GM12878 (cell line): ENCODE measurements at regions not wholly inside any gene's neighbourhood (a gene's known extent, or its start where the extent isn't known, plus 50 kb on each side); places are given as distances from the start of the nearest gene placed in this dataset.

Source experiments
- ATAC-seq: fragments of 200-7000 bp; cut with Tn5 transposase; 3 replicates; pipeline ENCODE4 v1.9.1; 2020; ENCODE audit warnings: mild to moderate bottlenecking, moderate library complexity
- BruUV-seq: library from RNA; stranded (reverse); fragments of 400-500 nt; replicated peaks from 2 replicates; lab custom pipeline; 2021; lab: Mats Ljungman, UMichigan
- CTCF ChIA-PET: fragments of 300-600 bp; sonication (Branson Sonifier 250); formaldehyde crosslinking; extraction: SDS; loops from one replicate; lab custom pipeline; 2021; ENCODE audit warnings: inconsistent platforms; lab: Yijun Ruan, JAX
- POLR2A ChIA-PET: fragments of 350-600 bp; formaldehyde crosslinking; extraction: SDS; loops from one replicate; lab custom pipeline; 2021; ENCODE audit warnings: inconsistent platforms; lab: Charles Lee
- RAD21 ChIA-PET: fragments of 300-600 bp; sonication (Branson Sonifier 250); formaldehyde crosslinking; loops from one replicate; lab custom pipeline; 2023; ENCODE audit warnings: antibody characterized with exemption; ENCODE audit not compliant: unreplicated experiment; lab: Charles Lee
- SMC1A ChIA-PET: fragments of 300-600 bp; sonication (Branson Sonifier 250); formaldehyde crosslinking; loops from one replicate; lab custom pipeline; 2023; ENCODE audit not compliant: unreplicated experiment, uncharacterized antibody; lab: Charles Lee
- DNase-seq: peaks from one replicate; pipeline ENCODE4 v3.0.0-alpha.2; 2011; ENCODE audit warnings: low read depth, low spot score
- FAIRE-seq: peaks from 3 replicates; lab custom pipeline; 2011; peaks lifted over from hg19 to GRCh38; lab: Jason Lieb, UNC
- H2AFZ ChIP-seq: 2 replicates; pipeline ENCODE4 v1.6.0; 2011; ENCODE audit warnings: low read depth, low read length, control low read depth; ENCODE audit not compliant: control insufficient read depth
- H3K27ac ChIP-seq: 2 replicates; pipeline ENCODE4 v1.5.1; 2011; ENCODE audit warnings: control low read depth; ENCODE audit not compliant: control insufficient read depth, insufficient read depth
- H3K27me3 ChIP-seq, 2 experiments: replicated peaks in 1 of 2; 2 replicates each; pipeline versions ENCODE4 v1.6.0 to v1.6.1; 2011; ENCODE audit warnings: low read length in 1 of 2; ENCODE audit not compliant: control insufficient read depth in 2 of 2, insufficient read depth in 2 of 2
- H3K36me3 ChIP-seq, 2 experiments: 2 replicates each; pipeline ENCODE4 v1.5.1; 2011; ENCODE audit warnings: low read length in 1 of 2; ENCODE audit not compliant: control insufficient read depth in 2 of 2, insufficient read depth in 2 of 2
- H3K4me1 ChIP-seq: 2 replicates; pipeline ENCODE4 v1.6.1; 2011; ENCODE audit warnings: mild to moderate bottlenecking, low read length, moderate library complexity, mixed read lengths; ENCODE audit not compliant: control insufficient read depth, insufficient read depth
- H3K4me2 ChIP-seq: 2 replicates; pipeline ENCODE4 v1.6.0; 2011; ENCODE audit warnings: control low read depth; ENCODE audit not compliant: control insufficient read depth, insufficient read depth
- H3K4me3 ChIP-seq: fragments of 200-600 bp; sonication (generic); 2 replicates; pipeline ENCODE4 v1.5.1; 2016
- H3K79me2 ChIP-seq: 2 replicates; pipeline ENCODE4 v1.6.0; 2011; ENCODE audit warnings: low read length; ENCODE audit not compliant: control insufficient read depth, insufficient read depth
- H3K9ac ChIP-seq: 2 replicates; pipeline ENCODE4 v1.8.0; 2011; ENCODE audit warnings: low read length, control low read depth, mixed read lengths; ENCODE audit not compliant: control insufficient read depth, insufficient read depth
- H3K9me3 ChIP-seq: replicated peaks from 3 replicates; pipeline ENCODE4 v1.5.1; 2011; ENCODE audit warnings: mild to moderate bottlenecking, low read length; ENCODE audit not compliant: control insufficient read depth, insufficient read depth
- H4K20me1 ChIP-seq: 2 replicates; pipeline ENCODE4 v1.6.0; 2011; ENCODE audit not compliant: control insufficient read depth, insufficient read depth
- BHLHE40 ChIP-seq, 2 experiments: fragments of 450-650 bp in 1 of 2; IDR thresholded peaks; 2 replicates each; pipeline ENCODE4 v1.6.1; 2011 to 2017; ENCODE audit warnings: low read depth in 2 of 2, borderline replicate concordance in 1 of 2, improper control_type of control experiment in 1 of 2, low read length in 1 of 2, mild to moderate bottlenecking in 1 of 2
- CEBPB ChIP-seq, 2 experiments: fragments of 150-350 bp in 1 of 2; IDR thresholded peaks; 2 replicates each; pipeline ENCODE4 v1.6.1; 2012 to 2014; ENCODE audit warnings: low read depth in 2 of 2, low read length in 2 of 2, borderline replicate concordance in 1 of 2, inconsistent platforms in 1 of 2
- CHD1 ChIP-seq: IDR thresholded peaks from 2 replicates; pipeline ENCODE4 v1.6.1; 2012; ENCODE audit warnings: low read depth, low read length, improper control_type of control experiment
- CHD4 ChIP-seq: fragments of 200-600 bp; sonication (generic); IDR thresholded peaks from 2 replicates; pipeline ENCODE4 v1.6.1; 2016; ENCODE audit warnings: mild to moderate bottlenecking
- NFXL1 ChIP-seq: fragments of 450-650 bp; IDR thresholded peaks from 2 replicates; pipeline ENCODE4 v1.6.1; 2017; ENCODE audit warnings: antibody characterized with exemption, mild to moderate bottlenecking, borderline replicate concordance
- POU2F2 ChIP-seq: IDR thresholded peaks from 3 replicates; pipeline ENCODE4 v1.6.1; 2011; ENCODE audit warnings: low read depth, mild to moderate bottlenecking, low read length, borderline replicate concordance
- STAT3 ChIP-seq: IDR thresholded peaks from 2 replicates; pipeline ENCODE4 v1.6.1; 2011; ENCODE audit warnings: low read depth, low read length, improper control_type of control experiment
- WGBS: methylation state at CpG from one replicate; pipeline ENCODE4 v1.1.6; 2016; ENCODE audit warnings: low lambda C conversion rate; ENCODE audit not compliant: insufficient replicate concordance, insufficient coverage; ENCODE audit errors: missing lambda C conversion rate; 5-methylcytosine and 5-hydroxymethylcytosine counted together
- in situ Hi-C: fragments of 300-500 bp; cut with MboI; formaldehyde crosslinking; loops from 9 replicates; pipeline ENCODE4 v1.14.3; 2018; ENCODE audit warnings: mixed read lengths
- intact Hi-C: fragments of 100-400 bp; cut with micrococcal nuclease; formaldehyde crosslinking; loops from one replicate; pipeline ENCODE4 v1.14.2; 2022; ENCODE audit not compliant: unreplicated experiment
- TF ChIP-seq, protein P1 (sequence below): fragments of 450-650 bp; IDR thresholded peaks from 2 replicates; pipeline ENCODE4 v1.6.1; 2017; ENCODE audit warnings: mild to moderate bottlenecking, moderate library complexity
- TF ChIP-seq, protein P2 (sequence below): IDR thresholded peaks from 2 replicates; pipeline ENCODE4 v1.6.1; 2011; ENCODE audit warnings: mild to moderate bottlenecking, low read depth, low read length, moderate library complexity; ENCODE audit not compliant: insufficient replicate concordance

DNA sequence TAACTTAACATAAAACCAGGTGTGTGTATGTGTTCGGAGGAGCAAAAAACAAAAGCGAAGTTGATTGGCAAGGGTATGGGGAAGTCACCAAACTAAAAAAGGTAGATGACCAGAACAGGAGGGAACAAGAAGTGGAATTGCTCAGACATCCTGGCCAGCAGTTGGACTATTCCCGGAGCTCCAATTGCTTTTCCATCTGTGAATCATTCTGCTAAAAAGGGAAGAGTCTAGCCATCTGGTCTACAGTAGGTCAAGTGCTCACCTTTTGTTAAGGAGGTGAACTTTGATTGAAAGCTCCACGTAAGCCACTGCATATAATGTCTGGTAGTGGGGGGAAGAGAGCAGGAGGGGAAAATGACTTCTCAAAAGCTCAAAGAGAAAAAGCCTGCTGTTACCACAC lies 50.0 kb upstream of the BET1 start:
- ATAC-seq: no peak
- SMC1A ChIA-PET: interaction anchor here (0.5 to 4.3 kb wide), 4 partner anchors 10 to 556 kb away, joined by 3 to 24 read pairs (median 3); no protein-coding TSS in a partner anchor
- CTCF ChIA-PET: interaction anchor here (1.1 to 1.4 kb wide), 2 partner anchors 12 to 33 kb away, joined by 3 to 5 read pairs; no protein-coding TSS in a partner anchor
- peaks cover 23% of the 10 kb centered on the region for H3K4me1 ChIP-seq
- 71% methylated on average over 4 of the region's 4 CpGs for WGBS
- H3K27ac ChIP-seq: no peak overlapping the region
- no TSS peak for BruUV-seq
- intact Hi-C loops (loop anchor here (5.0 kb wide), 1 partner anchor 108 kb away; no protein-coding TSS in a partner anchor), in situ Hi-C loops (no loop called here)
- no peaks in the 10 kb centered on the region for H3K79me2 ChIP-seq
- RAD21 ChIA-PET: interaction anchor here (1.0 kb wide), 1 partner anchor 8 kb away, joined by 4 read pairs; no protein-coding TSS in a partner anchor
- H2AFZ ChIP-seq: peak overlapping the region; percentile 44
- POLR2A ChIA-PET: interaction anchor here (1.1 to 1.7 kb wide), 2 partner anchors 12 to 33 kb away, joined by 3 to 6 read pairs; no protein-coding TSS in a partner anchor
- H3K4me3 ChIP-seq: no peak overlapping the region
- no peaks in the 10 kb centered on the region for H3K36me3 ChIP-seq
- no peaks in the 10 kb centered on the region for H3K27me3 ChIP-seq
- no peaks in the 10 kb centered on the region for H4K20me1 ChIP-seq
- FAIRE-seq: no peak
- peaks cover 2% of the 10 kb centered on the region; the same call in 1 of the 3 replicates for H3K9me3 ChIP-seq
- DNase-seq: no peak
- 0 out of 2 replicates have a peak overlapping the region, but pooled peaks have one; percentile 42 for H3K4me2 ChIP-seq
- H3K9ac ChIP-seq: no peak overlapping the region
- TF ChIP-seq CHD4 (no peak), CHD1 (no peak), POU2F2 (no peak), CEBPB (IDR thresholded peaks at IDR 0.05; ENCODE audit: borderline replicate concordance in 1 of 2, low read depth in 2 of 2, low read length in 2 of 2) (no peak), STAT3 (no peak), NFXL1 (no peak), BHLHE40 (IDR thresholded peaks at IDR 0.05; ENCODE audit: borderline replicate concordance in 1 of 2, low read depth in 2 of 2, low read length in 1 of 2) (no peak)
- TF ChIP-seq, protein P1, sequence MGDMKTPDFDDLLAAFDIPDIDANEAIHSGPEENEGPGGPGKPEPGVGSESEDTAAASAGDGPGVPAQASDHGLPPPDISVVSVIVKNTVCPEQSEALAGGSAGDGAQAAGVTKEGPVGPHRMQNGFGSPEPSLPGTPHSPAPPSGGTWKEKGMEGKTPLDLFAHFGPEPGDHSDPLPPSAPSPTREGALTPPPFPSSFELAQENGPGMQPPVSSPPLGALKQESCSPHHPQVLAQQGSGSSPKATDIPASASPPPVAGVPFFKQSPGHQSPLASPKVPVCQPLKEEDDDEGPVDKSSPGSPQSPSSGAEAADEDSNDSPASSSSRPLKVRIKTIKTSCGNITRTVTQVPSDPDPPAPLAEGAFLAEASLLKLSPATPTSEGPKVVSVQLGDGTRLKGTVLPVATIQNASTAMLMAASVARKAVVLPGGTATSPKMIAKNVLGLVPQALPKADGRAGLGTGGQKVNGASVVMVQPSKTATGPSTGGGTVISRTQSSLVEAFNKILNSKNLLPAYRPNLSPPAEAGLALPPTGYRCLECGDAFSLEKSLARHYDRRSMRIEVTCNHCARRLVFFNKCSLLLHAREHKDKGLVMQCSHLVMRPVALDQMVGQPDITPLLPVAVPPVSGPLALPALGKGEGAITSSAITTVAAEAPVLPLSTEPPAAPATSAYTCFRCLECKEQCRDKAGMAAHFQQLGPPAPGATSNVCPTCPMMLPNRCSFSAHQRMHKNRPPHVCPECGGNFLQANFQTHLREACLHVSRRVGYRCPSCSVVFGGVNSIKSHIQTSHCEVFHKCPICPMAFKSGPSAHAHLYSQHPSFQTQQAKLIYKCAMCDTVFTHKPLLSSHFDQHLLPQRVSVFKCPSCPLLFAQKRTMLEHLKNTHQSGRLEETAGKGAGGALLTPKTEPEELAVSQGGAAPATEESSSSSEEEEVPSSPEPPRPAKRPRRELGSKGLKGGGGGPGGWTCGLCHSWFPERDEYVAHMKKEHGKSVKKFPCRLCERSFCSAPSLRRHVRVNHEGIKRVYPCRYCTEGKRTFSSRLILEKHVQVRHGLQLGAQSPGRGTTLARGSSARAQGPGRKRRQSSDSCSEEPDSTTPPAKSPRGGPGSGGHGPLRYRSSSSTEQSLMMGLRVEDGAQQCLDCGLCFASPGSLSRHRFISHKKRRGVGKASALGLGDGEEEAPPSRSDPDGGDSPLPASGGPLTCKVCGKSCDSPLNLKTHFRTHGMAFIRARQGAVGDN: no peak
- TF ChIP-seq, protein P2, sequence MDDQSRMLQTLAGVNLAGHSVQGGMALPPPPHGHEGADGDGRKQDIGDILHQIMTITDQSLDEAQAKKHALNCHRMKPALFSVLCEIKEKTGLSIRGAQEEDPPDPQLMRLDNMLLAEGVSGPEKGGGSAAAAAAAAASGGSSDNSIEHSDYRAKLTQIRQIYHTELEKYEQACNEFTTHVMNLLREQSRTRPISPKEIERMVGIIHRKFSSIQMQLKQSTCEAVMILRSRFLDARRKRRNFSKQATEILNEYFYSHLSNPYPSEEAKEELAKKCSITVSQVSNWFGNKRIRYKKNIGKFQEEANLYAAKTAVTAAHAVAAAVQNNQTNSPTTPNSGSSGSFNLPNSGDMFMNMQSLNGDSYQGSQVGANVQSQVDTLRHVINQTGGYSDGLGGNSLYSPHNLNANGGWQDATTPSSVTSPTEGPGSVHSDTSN: no peak
- TF ChIP-seq, all 136 proteins: peak for 0
